Cerebellar cortex (tissue), 1 donor: ENCODE measurements at regions not wholly inside any gene's neighbourhood (a gene's known extent, or its start where the extent isn't known, plus 50 kb on each side); places are given as distances from the start of the nearest gene placed in this dataset.

Source experiments
- DNase-seq: peaks from one replicate; pipeline ENCODE4 v3.0.0-alpha.2; 2015; ENCODE audit warnings: low spot score

GRCh38 chr6:137734005-137734874 is 132.8 kb upstream of the TNFAIP3 start:
- DNase-seq, result no peak

DNA sequence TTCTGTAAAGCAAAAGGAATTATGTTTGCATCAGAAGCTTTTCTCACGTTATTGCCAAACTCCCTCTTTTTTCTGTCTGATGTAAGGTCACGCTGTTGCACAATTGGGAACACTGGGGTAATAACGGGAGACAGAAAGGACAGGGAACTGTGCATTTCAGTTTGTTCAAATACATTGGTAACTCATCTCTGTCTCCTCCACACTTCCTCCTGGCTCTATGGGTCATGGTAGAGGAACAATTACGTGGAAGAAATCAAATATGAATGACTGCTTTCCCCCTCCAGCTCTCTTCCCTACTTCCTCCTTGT is 132.2 kb upstream of the TNFAIP3 start:
- DNase-seq, result no peak

DNA sequence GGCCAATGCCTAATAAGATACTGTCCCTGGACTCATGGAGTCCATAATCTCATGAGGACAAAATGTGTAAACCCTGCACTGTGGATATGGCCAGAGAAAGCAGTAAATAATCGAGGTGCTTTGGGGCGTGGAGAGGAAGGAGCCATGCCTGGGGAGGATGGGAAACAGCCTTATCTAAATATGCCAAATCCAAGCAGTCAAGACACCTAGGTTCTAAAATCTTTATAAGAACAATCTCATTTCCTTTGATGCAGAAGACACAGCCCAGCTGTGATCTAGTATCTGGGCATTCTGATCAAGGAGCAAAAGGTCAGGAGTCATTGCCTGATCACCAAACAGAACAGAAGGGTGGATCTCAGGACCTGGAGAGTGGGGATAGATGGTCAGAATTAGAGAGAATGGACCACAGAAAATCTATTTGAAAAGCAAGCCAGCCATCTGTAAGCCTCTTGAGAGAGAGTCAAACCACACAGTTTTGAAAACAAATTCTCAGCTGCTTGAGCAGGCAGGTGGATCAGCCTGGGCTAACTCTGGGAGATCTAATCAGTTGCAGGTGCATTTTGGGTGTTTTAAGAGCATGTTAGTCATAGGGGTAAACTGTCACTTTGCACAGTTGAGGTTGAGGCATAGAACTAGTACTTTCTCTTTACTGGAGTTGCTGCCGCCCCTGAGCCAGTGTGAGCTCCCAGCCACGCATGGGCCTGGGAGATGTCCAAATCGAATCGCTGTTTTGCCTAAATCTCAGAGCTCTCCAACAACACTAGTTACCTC is 130.8 kb upstream of the TNFAIP3 start:
- DNase-seq, result no peak

- DNase-seq, result no peak
Measured at GRCh38 chr6:137736911-137737310, 130.1 kb upstream of the TNFAIP3 start.

- no peak for DNase-seq
Measured at GRCh38 chr6:137737836-137738596, 129.0 kb upstream of the TNFAIP3 start.

DNA sequence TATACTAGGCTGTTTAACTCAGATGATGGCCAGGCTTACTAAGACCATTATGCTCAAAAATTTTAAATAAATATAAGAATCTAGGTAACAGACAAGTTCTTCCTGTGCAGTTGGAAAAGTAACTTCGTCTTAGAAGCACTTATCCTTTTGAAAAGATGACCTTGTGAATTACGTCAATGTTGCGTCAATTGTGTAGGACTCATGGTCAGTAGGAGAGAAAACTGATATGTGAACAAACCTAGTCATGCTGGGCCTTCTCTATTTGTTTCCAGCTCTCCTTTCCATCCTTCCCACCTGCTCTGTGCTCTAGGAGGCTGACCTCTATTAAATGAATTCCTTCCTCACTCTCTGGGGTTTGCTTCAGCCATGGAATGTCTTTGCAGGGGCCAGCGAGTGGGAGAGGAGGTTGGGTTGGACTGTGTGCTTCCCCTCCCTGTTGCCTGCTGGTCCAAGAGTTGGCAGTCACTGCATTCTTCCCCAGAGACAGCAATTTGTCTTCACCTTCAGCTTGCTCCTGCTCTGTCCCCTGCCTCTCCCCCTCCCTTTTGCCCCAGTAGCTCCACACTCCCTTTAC is 128.0 kb upstream of the TNFAIP3 start:
- DNase-seq, result no peak

DNA sequence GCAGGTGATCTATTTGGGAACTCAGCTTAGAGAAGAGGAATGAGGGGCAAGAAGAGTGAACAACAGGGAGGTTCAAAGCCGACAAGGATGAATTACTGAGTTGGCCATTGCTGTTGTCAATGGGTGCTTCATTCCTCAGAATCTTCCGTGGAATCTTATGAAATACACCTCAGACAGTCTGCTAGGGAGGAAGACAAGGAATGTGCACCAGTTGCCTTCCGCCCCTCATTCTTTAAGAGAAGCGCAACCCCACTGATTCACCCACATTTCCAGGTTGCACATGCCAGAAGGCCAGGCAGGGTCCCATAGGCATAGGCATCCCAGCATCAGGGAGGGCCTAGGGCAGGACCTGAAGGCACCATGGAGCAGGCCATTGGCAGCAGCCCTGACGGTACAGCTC is 127.5 kb upstream of the TNFAIP3 start:
- DNase-seq, result no peak

- DNase-seq, result no peak
Measured at GRCh38 chr6:137740091-137740755, 126.8 kb upstream of the TNFAIP3 start.

- DNase-seq, result no peak
Measured at GRCh38 chr6:137740967-137741761, 125.9 kb upstream of the TNFAIP3 start.

GRCh38 chr6:137743493-137743892 is 123.6 kb upstream of the TNFAIP3 start:
- DNase-seq, result no peak

- DNase-seq, result no peak
Measured at GRCh38 chr6:137744877-137745276, 122.2 kb upstream of the TNFAIP3 start.

DNA sequence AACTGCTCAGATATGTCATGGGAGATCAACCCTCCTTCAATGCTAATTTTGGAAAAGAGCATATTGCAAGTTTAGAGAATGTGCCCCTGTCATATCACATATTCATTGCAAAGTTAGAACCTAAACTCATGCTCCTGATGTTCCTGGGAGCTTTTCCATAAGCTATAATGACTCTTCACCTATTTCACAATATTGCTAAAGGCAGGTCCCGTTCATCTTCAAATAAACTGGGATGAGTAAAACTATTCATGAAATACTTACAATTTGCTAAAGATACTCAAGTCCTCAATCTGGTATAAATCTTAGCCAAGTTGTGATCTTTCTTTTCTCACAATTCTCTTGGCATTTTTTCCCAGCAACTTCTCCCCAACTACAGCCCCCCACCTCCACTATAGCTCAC is 121.7 kb upstream of the TNFAIP3 start:
- DNase-seq, result no peak

- DNase-seq, result no peak
Measured at GRCh38 chr6:137746264-137746663, 120.8 kb upstream of the TNFAIP3 start.

- DNase-seq, result no peak
Measured at GRCh38 chr6:137749696-137750211, 117.3 kb upstream of the TNFAIP3 start.

- DNase-seq, result no peak
Measured at GRCh38 chr6:137750297-137750696, 116.8 kb upstream of the TNFAIP3 start.

GRCh38 chr6:137751768-137752560 is 115.1 kb upstream of the TNFAIP3 start:
- no peak for DNase-seq

- no peak for DNase-seq
Measured at GRCh38 chr6:137754366-137754765, 112.7 kb upstream of the TNFAIP3 start.

DNA sequence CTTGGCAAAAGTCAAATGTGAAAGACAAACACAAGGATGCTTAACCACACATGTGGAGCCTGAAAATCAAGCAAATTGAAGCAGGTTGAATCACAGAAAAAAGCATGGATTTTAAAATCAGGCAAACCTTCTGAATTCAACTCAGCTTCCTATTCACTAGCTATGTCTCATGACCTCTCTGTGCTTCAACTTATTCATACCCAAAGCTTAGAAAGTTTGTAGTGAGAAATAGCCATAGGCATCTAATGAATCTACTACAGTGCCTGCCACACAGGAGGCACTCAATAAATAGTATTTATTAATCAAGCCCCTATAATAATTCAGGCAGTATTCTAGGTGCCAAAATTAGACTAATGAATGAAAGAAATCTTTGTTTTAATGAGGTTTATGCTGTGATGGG is 112.2 kb upstream of the TNFAIP3 start:
- DNase-seq, result no peak

- DNase-seq, result no peak
Measured at GRCh38 chr6:137755284-137755683, 111.8 kb upstream of the TNFAIP3 start.

DNA sequence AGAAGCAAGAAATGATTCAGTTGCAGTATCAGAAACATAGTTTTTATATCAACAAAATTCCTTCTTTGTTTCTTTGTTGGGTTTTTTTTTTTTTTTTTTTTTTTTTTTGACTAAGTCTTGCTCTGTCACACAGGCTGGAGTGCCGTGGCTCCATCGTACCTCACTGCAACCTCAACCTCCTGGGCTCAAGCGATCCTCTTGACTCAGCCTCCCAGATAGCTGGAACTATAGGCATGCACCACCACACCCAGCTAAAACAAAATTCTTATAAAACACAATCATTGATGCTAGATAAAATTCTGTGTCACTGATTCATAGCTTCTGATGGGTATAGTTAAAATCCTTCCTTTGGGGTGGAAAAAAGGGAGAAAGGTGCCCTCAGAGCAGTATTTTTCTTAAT is 110.3 kb upstream of the TNFAIP3 start:
- no peak for DNase-seq
